Testis (tissue), 2 donors: ENCODE measurements at regions not wholly inside any gene's neighbourhood (a gene's known extent, or its start where the extent isn't known, plus 50 kb on each side); places are given as distances from the start of the nearest gene placed in this dataset.

Experiments
- CTCF ChIP-seq, 3 experiments: fragments of 450-650 bp in 2 of 3; fragments of 200-600 bp in 1 of 3; sonication (generic) in 1 of 3; IDR thresholded peaks; one replicate each; pipeline ENCODE4 v1.5.1; 2016 to 2019; ENCODE audit warnings: antibody characterized with exemption in 3 of 3, mild to moderate bottlenecking in 2 of 3, moderate library complexity in 1 of 3
- POLR2A ChIP-seq: fragments of 450-650 bp; IDR thresholded peaks from one replicate; pipeline ENCODE4 v1.6.1; 2017; ENCODE audit warnings: antibody characterized with exemption, mild to moderate bottlenecking, moderate library complexity

GRCh38 chr22:23518376-23519187 is 61.5 kb downstream of the IGLL1 start:
- TF ChIP-seq CTCF (IDR thresholded peaks at IDR 0.05) (no peak), POLR2A (no peak)
